ENCODE measurements at regions not wholly inside any gene's neighbourhood (a gene's known extent, or its start where the extent isn't known, plus 50 kb on each side); places are given as distances from the start of the nearest gene placed in this dataset.

DNA sequence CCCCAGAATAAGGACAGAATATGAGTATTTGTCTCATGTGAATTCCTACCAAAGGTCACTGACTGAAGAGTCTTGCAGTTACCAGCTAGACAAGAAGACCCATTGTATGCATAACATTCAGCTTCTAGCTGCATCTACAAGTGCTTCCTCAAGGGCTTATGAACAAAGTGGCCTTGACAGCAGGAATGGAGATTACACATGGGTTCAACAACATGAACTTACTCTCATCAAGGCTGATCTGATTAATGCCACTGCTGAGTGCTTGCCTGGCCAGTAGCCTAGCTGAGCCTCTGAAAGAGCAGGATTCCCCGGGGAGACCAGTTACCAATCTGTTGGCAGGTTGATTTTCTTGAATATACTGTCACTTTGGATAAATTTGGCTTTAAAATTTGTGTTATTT, 76.7 kb upstream of the CHD1 start:
- Histone ChIP-seq H3K79me2 (ENCODE audit: control insufficient read depth, insufficient read depth, low read length) (no peaks in the 10 kb centered on the region), H3K27ac (ENCODE audit: low read length in 2 of 2) (no peak overlapping the region), H3K4me3 (ENCODE audit: control extremely low read depth in 1 of 5, extremely low read depth in 1 of 5, insufficient read depth in 1 of 5, low read depth in 2 of 5, low read length in 4 of 5) (no peak overlapping the region), H3K9ac (ENCODE audit: low read length) (no peak overlapping the region), H4K20me1 (ENCODE audit: control insufficient read depth, insufficient read depth, low read length, poor library complexity, severe bottlenecking) (no peaks in the 10 kb centered on the region), H3K9me3 (ENCODE audit: control extremely low read depth in 1 of 3, control insufficient read depth in 2 of 3, insufficient read depth in 1 of 3, low read length in 2 of 3) (no peaks in the 10 kb centered on the region), H2AFZ (ENCODE audit: insufficient read depth, low read depth, low read length, poor library complexity, severe bottlenecking) (no peak overlapping the region), H3K4me1 (ENCODE audit: control insufficient read depth in 2 of 2, insufficient read depth in 2 of 2, low read length in 2 of 2) (peaks cover 15 to 22% of the 10 kb centered on the region in 2 donors), H3K27me3 (replicated peaks in 1 of 4; ENCODE audit: control extremely low read depth in 1 of 4, control insufficient read depth in 3 of 4, insufficient read depth in 4 of 4, low read length in 3 of 4) (no peaks in the 10 kb centered on the region), H3K4me2 (replicated peaks; ENCODE audit: low read depth, low read length, poor library complexity, severe bottlenecking) (peak overlapping the region; percentile 23), H3K36me3 (replicated peaks in 1 of 2; ENCODE audit: control extremely low read depth in 1 of 2, control insufficient read depth in 1 of 2, extremely low read depth in 1 of 2, insufficient read depth in 2 of 2, low read length in 1 of 2) (no peaks in the 10 kb centered on the region)
- no CpG with 5 or more reads among the region's 1 CpG for WGBS (ENCODE audit: insufficient coverage)
- DNase-seq (no peak), ATAC-seq (ENCODE audit: low read depth) (no peak)
- intact Hi-C loops (cut with micrococcal nuclease), result loop anchor here (2.0 kb wide), 3 partner anchors 21 to 77 kb away; partner anchors contain the start of gene CHD1
- H3K27ac Mint-ChIP-seq, result peak overlapping the region; percentile 80
- CTCF ChIA-PET, result interaction anchor here (0.5 to 2.7 kb wide), 12 partner anchors 15 to 138 kb away, joined by 3 to 12 read pairs (median 4); partner anchors contain the start of gene CHD1
- H3K4me1 Mint-ChIP-seq, result peaks cover 29% of the 10 kb centered on the region
- no peaks in the 10 kb centered on the region for H3K27me3 Mint-ChIP-seq
- no peaks in the 10 kb centered on the region for H3K9me3 Mint-ChIP-seq (ENCODE audit: insufficient read depth)
- POLR2A ChIA-PET, result interaction anchor here (1.7 to 2.3 kb wide), 2 partner anchors 72 to 76 kb away, joined by 7 read pairs; no protein-coding TSS in a partner anchor
- no peak for TF ChIP-seq EZH2 (IDR thresholded peaks at IDR 0.05; ENCODE audit: borderline replicate concordance, insufficient read depth, low read depth, low read length, poor library complexity, severe bottlenecking)
- TF ChIP-seq, protein P1, sequence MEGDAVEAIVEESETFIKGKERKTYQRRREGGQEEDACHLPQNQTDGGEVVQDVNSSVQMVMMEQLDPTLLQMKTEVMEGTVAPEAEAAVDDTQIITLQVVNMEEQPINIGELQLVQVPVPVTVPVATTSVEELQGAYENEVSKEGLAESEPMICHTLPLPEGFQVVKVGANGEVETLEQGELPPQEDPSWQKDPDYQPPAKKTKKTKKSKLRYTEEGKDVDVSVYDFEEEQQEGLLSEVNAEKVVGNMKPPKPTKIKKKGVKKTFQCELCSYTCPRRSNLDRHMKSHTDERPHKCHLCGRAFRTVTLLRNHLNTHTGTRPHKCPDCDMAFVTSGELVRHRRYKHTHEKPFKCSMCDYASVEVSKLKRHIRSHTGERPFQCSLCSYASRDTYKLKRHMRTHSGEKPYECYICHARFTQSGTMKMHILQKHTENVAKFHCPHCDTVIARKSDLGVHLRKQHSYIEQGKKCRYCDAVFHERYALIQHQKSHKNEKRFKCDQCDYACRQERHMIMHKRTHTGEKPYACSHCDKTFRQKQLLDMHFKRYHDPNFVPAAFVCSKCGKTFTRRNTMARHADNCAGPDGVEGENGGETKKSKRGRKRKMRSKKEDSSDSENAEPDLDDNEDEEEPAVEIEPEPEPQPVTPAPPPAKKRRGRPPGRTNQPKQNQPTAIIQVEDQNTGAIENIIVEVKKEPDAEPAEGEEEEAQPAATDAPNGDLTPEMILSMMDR (IDR thresholded peaks at IDR 0.05), result no peak
- H3K4me3 Mint-ChIP-seq, result peak overlapping the region; percentile 42

DNA sequence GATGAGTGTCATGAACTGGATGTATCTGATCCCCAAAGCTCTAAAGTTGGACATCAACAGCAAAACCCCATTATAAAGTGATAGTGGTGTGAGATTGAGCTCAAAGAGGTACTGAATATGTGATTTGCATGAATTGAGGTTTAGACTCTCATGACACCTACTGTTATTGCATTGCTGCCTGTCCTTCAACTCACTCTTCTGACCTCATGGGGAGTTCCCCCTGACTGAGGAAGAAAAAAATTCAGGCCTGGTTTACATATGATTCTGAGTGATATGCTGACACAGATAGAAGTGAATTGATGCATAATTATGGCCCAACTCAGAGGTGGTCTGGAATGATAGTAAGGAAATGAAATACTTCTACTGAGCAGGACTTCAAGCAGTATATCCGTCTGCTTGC, 76.2 kb upstream of the CHD1 start:
- peak overlapping the region; percentile 80 for H3K27ac Mint-ChIP-seq
- TF ChIP-seq EZH2 (IDR thresholded peaks at IDR 0.05; ENCODE audit: borderline replicate concordance, insufficient read depth, low read depth, low read length, poor library complexity, severe bottlenecking), result no peak
- TF ChIP-seq, protein P1 (IDR thresholded peaks at IDR 0.05), result no peak
- peak; percentile 99 for ATAC-seq (ENCODE audit: low read depth)

More for the DNA sequence above, 76.2 kb upstream of the CHD1 start:
- intact Hi-C loops (cut with micrococcal nuclease), result loop anchor here (2.0 kb wide), 3 partner anchors 22 to 76 kb away; partner anchors contain the start of gene CHD1
- Histone ChIP-seq H3K9me3 (ENCODE audit: control extremely low read depth in 1 of 3, control insufficient read depth in 2 of 3, insufficient read depth in 1 of 3, low read length in 2 of 3) (no peaks in the 10 kb centered on the region), H4K20me1 (ENCODE audit: control insufficient read depth, insufficient read depth, low read length, poor library complexity, severe bottlenecking) (no peaks in the 10 kb centered on the region), H3K27ac (ENCODE audit: low read length in 2 of 2) (no peak overlapping the region), H3K36me3 (replicated peaks in 1 of 2; ENCODE audit: control extremely low read depth in 1 of 2, control insufficient read depth in 1 of 2, extremely low read depth in 1 of 2, insufficient read depth in 2 of 2, low read length in 1 of 2) (no peaks in the 10 kb centered on the region), H3K4me1 (ENCODE audit: control insufficient read depth in 2 of 2, insufficient read depth in 2 of 2, low read length in 2 of 2) (peaks cover 15 to 22% of the 10 kb centered on the region in 2 donors), H3K27me3 (replicated peaks in 1 of 4; ENCODE audit: control extremely low read depth in 1 of 4, control insufficient read depth in 3 of 4, insufficient read depth in 4 of 4, low read length in 3 of 4) (no peaks in the 10 kb centered on the region), H3K79me2 (ENCODE audit: control insufficient read depth, insufficient read depth, low read length) (no peaks in the 10 kb centered on the region), H3K9ac (ENCODE audit: low read length) (no peak overlapping the region), H2AFZ (ENCODE audit: insufficient read depth, low read depth, low read length, poor library complexity, severe bottlenecking) (no peak overlapping the region), H3K4me3 (ENCODE audit: control extremely low read depth in 1 of 5, extremely low read depth in 1 of 5, insufficient read depth in 1 of 5, low read depth in 2 of 5, low read length in 4 of 5) (no peak overlapping the region), H3K4me2 (replicated peaks; ENCODE audit: low read depth, low read length, poor library complexity, severe bottlenecking) (peak overlapping the region; percentile 23)
- WGBS (ENCODE audit: insufficient coverage), result 17% methylated on average over 1 of the region's 1 CpG
- ChIA-PET CTCF (interaction anchor here (0.9 to 2.7 kb wide), 12 partner anchors 16 to 76 kb away, joined by 3 to 12 read pairs (median 4); partner anchors contain the start of gene CHD1), POLR2A (interaction anchor here (0.9 to 2.3 kb wide), 3 partner anchors 61 to 75 kb away, joined by 6 to 7 read pairs (median 7); no protein-coding TSS in a partner anchor)
- peak; percentile 86 for DNase-seq
- Mint-ChIP-seq H3K4me1 (peaks cover 29% of the 10 kb centered on the region), H3K4me3 (peak overlapping the region; percentile 42), H3K9me3 (ENCODE audit: insufficient read depth) (no peaks in the 10 kb centered on the region), H3K27me3 (no peaks in the 10 kb centered on the region)

Data from B cell (primary cell).